Forelimb muscle (tissue), 1 donor: ENCODE measurements at regions not wholly inside any gene's neighbourhood (a gene's known extent, or its start where the extent isn't known, plus 50 kb on each side); places are given as distances from the start of the nearest gene placed in this dataset.

Source experiments
- DNase-seq: peaks from one replicate; pipeline ENCODE4 v3.0.0-alpha.2; 2013; ENCODE audit warnings: low read depth

DNA sequence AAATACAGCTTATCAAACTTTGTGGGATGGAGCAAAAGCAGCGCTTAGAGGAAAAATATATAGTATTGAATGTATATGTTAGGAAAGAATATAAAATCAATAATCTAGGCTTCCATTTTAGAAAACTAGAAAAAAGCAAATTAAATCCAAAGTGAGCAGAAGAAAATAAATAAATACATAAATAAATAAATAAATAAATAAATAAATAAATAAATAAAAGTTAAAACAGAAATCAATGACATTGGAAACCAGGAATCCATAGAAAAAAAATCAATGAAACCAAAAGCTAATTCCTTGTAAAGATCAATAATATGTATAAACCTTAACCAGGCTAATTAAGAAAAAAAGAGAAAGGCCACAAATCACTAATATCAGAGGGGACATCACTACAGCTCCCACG is 141.8 kb upstream of the C1QTNF7 start:
- DNase-seq = no peak

DNA sequence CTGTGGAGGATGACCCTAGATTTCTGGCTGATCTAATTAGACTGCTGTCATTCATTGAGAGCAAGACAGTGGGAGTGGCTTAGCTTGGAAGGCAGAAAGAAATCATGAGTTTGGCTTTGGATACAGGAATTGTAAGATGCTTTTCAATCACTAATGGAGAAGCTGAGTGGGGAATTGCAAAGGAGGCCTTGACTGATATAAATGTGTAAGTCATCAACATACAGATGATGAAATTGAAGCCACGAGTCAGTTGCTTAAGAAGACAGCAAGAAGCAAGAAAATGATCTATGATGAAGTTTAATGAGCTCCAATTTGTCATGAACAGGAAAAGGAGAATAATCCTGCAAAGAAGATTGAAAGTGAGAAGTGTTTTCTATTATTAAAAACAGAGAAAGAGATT is 136.7 kb upstream of the C1QTNF7 start:
- DNase-seq = no peak

DNA sequence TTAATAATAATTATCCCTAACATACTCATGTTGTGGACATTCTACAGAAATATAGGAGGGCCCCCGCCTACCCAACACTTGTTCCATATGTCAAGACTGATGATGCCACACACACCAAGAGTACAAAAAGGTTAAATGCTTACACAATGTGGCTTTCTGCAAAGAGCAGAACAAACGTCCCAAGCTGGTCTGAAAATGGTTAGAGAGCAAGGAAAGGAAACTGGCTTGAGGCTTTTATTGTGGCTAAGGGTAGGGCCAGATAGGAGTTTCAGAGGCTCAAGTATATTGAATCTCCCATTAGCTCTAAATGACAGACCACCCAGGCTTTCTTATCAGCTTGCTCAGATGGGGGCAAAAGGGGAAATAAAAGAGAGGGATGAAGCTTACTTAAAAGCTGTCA is 134.1 kb upstream of the C1QTNF7 start:
- no peak for DNase-seq

DNA sequence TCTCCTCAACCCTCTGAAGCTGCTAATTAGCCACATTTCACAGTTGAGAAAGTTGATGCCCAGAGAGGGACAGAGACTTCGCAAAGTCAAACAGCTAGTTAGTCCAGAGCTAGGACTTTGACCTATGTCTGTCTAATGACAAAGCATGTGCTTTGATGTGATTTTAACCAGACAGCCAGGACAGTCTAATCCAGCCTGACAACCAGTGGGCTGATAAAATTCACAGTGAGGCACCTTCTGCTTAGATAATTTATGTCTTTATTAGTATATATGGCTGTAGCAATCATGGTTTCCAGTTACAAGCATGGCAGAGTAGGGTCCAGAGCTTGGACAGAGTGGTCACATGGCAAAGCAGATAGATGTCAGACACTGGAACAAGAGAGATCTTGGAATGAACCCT is 133.6 kb upstream of the C1QTNF7 start:
- no peak for DNase-seq

DNA sequence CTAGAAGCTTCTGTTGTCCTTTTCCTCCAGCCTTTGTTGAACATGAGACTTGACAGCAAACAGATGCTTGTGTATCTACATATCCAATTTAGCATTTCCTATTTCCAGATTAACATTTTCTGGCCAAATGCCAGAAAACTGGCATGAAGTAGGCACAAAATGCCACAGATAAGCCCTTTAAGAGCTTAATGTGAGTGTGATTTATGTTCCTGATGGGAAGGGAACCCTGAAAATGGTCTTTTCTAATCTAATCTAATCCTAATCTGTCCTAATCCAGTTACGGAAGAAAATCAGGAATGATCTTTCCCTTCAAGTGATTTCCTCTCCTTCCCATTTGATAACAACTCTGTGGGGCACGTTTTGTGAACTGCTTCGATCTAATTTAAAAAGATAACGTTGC is 133.0 kb upstream of the C1QTNF7 start:
- no peak for DNase-seq

DNA sequence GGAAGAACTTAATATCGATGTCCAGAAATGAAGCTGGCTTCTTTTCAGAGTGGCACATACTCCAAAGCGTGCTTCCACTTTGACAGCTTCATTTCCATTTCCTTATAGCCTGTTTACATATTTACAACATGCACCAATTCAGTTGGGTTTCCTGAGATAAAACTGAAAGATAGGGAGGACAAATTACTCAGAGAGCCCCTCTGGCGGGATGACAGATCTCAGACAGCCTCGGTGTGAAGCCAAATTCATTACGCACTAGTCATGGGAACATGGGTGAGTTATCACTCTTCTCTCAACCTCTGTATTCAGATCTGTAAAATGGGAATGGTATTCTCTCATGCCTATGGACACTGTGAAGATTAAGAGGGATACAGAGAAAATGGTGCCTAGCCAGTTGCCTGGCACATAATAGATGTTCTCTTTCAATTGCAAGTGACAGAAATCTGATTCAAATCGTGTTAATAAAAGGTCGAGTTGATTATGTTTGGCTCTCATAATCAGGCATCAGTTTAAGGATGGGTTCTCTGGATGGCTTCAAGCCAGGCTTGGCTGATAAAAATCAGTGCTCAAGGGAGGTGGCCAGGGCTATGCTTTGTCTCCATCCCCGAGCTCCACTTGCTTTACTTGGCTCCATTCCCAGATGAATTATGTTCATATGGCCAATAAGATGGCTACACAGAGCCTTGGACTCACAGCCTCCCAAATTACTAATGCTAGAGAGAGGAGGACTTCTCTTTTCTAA is 132.2 kb upstream of the C1QTNF7 start:
- no peak for DNase-seq

DNA sequence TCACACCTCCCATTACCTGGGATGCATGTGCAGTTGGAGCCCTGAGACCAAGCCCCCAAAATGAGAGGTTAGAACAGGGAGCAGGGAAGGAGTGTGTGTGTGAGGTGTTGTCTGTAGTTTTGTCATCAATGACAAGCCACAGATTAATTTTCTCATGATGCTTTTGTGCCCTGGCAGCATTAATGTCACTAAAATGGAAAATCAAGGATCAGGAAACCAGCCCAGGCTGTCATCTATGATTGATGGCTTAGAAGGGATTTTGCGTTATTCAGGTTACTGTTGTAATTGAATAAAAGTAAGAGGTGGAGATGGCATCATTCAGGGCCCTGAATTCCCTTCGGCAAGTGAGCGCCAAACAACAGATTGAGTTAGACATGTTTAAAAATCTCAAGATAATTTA is 130.5 kb upstream of the C1QTNF7 start:
- no peak for DNase-seq

DNA sequence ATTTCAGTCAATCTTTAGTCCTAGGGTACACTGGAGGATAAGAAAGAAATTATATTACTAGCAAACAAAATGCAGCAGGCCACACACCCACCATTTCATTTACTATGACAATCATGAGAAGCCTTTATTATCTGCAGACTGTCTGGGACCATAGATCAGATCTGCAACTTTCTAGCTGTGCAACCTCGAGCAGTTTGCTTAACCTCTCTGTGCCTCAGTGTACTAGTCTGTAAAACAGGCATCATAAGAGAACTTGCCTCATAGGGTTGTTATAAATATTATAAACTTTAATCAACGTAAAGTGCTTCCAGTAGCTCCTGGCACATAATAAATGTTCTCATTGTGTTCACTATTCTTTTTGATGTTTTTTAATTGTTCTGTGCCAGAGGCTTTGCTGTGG is 128.2 kb upstream of the C1QTNF7 start:
- DNase-seq = no peak

DNA sequence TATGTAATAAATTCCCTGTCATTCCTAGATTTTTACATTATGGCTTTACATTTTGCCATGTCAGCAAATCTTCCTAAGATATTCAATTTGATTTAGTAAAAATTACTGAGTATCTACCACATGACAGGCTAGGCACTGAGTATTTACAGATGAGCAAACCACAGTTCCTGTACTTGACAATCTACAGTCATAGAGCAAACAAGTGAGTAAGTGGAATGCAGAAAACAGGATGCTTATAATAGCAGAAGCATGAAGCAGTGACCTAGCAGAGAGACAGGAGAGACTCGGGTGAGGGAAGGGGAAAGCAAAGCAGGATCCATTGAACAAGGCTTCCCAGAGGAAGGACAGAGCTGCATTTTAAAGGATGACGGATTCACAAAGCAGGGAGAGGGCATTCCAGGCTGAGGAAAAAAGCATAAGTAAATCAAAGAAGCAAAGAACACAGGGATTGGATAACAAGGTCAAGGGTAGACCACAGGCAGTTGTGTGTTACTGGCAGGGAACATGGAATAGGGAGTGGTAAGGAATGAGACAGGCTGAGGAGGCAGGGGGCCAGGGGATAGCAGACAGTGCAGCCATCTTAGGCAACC is 124.7 kb upstream of the C1QTNF7 start:
- DNase-seq = no peak

DNA sequence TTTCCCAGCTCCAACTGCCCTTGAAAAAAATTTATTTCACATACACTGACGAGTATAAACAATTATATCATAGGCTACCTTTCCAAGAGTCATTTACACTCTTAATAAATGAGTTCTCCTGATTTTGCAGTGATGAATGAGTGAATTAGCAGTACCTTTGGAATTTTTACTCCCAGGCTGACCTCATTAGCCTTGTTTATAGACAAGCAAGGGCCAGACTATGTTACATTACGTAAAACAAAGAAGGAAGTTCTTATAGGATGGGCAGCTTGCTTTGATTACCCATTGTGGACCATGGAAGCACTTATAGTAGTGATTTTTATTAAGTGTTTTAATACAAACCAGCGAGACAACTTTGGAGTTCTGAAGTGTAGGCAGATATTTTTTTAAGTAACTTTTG is 112.9 kb upstream of the C1QTNF7 start:
- DNase-seq = no peak

DNA sequence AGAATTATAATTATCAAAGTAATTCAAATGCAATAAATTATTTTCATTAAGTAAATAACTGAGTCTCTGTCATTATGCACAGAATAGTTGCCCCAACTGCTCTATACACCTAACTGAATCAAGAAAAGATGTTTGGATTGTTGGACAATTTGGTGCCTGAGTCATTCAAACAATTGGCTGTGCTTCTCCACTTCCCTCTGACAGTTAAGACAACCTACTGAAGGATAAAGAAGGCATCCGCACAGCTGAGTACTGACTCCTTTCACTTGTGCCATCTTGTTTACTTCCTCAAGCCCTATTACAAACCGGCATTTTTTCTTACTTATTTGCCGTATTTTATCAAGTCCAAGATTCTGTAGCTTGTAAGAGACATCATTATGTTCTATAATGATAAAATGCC is 110.6 kb upstream of the C1QTNF7 start:
- DNase-seq = no peak

DNA sequence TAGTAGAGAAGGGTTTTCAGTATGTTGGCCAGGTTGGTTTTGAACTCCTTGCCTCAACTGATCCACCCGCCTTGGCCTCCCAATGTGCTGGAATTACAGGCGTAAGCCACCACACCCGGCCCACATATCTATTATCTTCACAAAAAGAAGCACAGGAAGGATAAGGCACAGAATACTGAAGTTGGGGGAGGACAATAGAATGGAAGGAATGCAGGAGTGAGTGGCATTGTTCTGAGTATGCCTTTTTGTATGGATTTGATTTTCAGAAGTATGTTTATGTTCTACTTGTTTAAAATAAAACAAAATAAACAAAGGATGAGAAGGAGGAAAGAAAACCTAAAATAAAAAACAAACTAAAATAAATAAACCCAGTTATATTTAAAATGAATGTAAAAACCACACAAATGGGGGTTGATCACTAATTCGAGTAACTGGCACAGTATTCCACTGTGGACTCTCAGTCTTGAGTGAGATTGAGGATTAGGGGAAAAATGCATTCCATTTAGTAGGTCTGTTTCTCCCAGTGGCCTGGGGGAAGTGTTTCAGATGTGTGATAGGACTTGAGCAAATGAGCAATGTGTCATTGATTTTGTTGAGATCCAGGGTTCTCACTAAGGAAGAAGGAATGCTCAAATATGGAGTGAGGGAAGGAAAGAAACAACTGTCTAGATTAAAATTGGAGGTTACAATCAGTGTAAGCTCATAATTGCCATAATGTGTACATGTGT is 109.0 kb upstream of the C1QTNF7 start:
- DNase-seq = no peak

DNA sequence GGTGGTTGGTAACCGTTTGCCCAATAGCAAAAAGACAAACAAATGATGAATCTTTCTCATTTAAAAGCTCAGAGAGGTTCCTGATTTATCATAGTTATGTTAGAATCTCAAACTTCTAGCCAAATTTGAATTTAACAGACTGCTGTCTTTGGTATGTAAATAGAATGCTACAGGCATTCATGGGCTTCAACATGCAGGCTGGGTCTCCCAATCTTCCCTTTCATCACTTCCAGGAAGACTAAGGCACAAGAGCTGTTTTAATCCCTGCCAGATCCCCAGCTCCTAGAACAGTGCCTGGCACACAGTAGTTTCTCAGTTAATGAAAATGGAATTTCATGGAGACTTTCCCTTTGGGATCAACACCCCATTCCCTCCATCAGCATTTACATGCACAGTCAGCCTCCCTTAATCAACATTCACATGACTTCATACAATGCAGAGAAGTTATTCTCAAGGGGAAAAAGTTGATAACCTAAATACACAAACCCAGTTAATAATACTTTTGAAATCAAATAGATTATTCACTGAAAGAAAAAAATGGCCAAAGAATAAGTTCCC is 107.6 kb upstream of the C1QTNF7 start:
- no peak for DNase-seq

DNA sequence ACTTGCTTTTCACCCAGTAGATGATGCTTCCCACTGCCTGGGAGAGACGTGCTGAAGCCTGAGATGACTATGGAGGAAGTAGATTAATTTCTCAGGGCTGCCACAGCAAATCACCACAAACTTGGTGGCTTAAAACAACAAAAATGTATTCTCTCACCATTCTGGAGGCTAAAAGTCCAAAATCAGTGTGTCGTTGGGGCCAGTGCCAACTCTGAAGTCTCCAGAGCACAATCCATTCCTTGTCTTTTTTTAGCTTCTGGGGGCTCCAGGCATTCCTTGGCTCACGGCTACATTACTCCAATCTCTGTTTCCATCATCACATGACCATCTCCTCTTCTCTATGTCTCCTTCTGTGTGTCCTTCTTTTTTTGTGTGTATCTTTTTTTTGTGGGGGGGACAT is 105.8 kb upstream of the C1QTNF7 start:
- DNase-seq = no peak

DNA sequence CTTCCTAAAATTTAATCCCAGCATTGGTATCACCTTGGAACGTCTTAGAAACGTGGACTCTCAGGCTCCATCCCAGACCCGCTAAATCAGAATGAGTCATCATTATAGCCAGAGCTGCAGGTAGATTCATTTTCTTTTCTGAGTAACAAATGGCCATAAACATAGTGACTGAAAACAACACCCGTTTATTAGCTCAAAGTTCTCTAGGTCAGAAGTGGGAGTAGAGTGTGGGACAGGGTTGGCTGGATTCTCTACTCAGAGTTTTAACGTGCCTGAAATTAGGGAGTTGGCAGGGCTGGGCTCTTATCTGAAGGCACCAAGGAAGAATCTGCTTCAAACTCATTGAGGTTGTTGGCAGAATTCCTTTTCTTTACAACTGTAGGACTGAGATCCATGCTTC is 101.8 kb upstream of the C1QTNF7 start:
- no peak for DNase-seq

DNA sequence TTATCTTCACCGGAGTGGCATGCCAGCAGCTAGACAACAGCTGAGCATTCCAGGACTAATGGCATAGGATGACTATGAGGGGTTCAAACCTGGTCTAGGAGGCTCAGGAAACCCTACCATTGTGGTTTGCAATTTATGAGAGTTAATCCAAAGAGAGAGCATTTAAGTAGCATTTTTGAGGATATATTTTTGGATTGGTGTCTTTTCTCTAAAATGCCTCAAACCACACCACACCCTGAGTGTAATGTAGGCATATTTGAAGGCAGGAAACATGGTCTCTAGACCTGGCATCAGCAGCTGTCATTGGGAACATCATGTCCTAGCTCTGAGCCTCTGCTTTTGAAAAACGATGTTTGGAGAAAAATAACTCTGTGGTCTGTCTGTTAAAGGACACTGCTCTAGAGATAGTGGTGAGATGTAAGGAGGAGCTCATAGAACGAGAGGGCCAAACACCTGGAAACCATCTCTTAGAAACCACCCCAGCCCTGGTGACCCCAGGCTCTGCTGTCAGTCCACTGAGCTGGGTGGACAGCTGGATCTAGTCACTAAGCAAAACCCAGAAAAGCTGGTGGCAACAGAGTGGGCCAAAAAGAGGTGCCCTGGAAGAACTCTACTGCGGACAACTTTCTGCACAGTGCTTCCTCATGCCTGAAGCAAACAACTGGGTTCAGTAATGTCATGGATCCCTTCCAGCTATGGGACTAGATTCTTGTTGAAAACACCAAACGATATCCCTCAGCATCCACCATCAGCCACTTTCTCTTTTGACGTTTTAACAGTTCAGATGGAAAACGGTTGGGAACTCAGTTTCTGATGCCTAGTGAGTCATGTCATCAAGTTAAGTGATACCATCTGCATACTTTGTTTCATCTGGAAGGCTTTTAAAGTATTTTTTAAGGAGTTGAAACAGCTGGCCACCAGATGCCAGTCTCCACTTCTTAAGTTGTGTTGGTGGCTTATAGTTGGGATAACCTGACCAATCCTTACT is 100.2 kb upstream of the C1QTNF7 start:
- DNase-seq = no peak

DNA sequence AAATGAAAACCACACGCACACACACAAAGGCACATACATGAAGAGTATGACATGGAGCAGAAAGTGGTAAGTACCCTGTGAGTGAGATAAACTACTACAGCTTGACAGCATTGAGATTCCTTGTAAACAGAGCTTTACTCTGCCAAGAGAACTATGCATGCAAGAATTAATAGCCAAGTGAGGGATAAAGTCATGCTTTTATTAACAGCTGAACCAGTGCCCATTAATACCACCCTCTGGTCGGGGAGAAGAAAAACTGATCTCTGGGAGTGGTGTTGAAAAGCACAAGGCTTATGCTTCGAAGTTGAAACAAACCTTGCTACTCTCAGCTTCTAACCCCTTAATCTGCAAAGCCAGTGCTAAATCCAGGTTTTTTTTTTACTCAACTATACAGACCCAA is 95.9 kb upstream of the C1QTNF7 start:
- DNase-seq = no peak

DNA sequence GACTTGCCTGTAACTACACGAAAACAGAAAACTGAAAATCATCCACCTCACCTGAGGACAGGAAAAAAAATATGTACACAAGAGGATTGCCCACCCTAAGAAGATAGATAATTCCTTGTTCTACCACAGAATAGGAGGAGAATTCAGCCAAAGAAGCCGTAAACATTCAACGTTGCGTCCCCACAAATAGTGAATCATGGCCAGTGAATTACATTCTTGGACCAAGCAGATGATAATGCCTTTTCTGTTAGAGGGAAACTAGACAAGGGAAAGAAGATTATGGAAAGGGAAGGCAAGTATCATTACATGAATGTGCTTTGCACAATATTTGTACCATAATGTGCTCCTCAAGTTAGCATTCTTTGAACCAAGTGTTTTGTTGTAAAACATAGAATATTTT is 95.5 kb upstream of the C1QTNF7 start:
- DNase-seq = no peak

DNA sequence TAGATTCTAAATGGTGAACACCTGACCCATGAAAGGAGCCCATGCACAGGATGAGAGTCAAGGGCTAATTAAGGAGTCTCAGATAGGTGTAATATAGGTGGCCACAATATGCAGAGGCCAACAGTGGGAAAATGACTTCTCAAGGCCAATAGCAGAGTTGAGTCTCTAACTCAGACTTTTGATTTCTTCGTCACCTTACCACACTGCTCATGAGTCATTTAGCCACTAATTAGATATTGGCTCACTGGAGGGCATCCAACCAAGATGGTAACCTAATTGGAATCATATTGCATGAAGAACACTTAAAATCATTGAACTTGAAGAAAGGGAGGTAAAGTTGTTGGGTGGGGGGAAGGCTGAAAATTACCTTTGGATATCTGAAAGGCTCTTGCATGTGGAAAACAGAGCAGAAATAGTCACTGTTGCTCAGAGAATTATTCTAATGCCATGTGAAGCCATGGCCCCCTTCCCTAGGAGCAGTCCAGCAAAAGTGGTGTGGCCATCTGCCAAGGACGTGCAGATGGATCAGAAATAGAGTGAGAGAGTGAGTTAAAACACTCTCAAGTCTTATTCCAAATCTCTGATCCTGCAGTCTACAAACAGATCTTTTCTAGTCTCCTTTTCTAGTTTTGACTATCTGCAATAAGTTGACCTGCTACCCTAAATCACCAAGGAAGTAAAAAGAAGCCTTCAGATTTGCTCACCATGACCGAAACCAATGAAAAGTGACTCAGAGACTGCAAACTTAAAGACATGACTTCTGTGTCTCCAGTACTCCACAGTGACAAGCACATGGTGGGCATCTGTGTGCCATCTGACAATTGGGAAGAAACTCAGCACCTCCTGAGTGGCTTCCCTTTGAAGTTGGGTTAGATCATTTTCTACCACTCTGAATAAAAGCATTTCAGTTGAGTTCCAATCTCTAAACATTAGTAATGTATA is 93.9 kb upstream of the C1QTNF7 start:
- DNase-seq = no peak

DNA sequence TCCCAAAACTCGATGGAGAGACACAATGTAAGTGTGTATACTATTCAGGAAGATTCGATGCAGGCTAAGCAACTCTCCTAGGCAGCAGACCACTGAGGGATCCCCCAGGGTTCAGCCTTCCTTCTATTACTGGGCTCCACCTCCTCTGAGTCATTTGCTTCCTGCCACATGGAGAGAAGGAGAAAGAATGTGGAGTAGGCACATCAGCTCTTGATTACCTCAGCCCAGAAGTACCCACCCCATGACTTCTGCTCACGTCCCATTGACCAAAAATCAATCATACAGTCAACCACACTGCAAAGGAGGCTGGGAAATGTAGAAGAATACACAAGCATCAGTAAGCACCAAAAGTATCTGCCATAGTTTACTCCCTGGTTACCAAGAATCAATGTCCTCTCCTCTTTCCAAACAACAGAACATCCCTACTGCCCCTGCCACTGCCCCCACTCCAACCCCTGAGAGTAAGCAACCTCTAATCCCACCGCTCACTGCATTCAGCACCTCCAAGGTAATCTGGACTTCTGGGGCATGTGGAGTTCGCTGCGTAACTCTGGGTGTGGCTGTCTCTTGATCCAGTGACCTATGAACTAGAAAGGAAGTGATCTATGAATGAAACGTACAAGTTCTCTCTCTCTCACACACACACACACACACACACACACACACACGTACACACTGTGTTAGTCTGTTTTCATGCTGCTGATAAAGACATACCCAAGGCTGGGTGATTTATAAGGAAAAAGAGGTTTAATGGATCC is 91.2 kb upstream of the C1QTNF7 start:
- DNase-seq = no peak
